ENCODE measurements at regions not wholly inside any gene's neighbourhood (a gene's known extent, or its start where the extent isn't known, plus 50 kb on each side); places are given as distances from the start of the nearest gene placed in this dataset.

- TF ChIP-seq CTCF (conservative IDR thresholded peaks at IDR 0.05; ENCODE audit: low read depth in 2 of 2): peak in 1 of 2 experiments; percentile 51; a peak in 3 of 4 replicates
- no peak for TF ChIP-seq EZH2phosphoT487 (IDR thresholded peaks at IDR 0.05; ENCODE audit: unreplicated experiment)
- TF ChIP-seq POLR2AphosphoS5 (IDR thresholded peaks at IDR 0.05; ENCODE audit: low read depth): no peak
Measured at GRCh38 chr16:75801307-75801706, 75.0 kb upstream of the CPHXL start.

Data from GM23338 (cell line).